Ascending aorta (tissue), 2 donors: ENCODE measurements at regions not wholly inside any gene's neighbourhood (a gene's known extent, or its start where the extent isn't known, plus 50 kb on each side); places are given as distances from the start of the nearest gene placed in this dataset.

Source experiments
- DNase-seq, 2 donors: peaks; one replicate each; pipeline ENCODE4 v3.0.0-alpha.2; 2019; ENCODE audit warnings: low spot score in 2 of 2
- H3K27ac ChIP-seq, 2 donors: fragments of 200-600 bp; sonication (generic); one replicate each; pipeline ENCODE4 v1.5.1; 2016 to 2017; ENCODE audit warnings: mild to moderate bottlenecking in 1 of 2
- H3K27me3 ChIP-seq: fragments of 200-600 bp; sonication (generic); one replicate; pipeline ENCODE4 v1.5.1; 2017
- H3K36me3 ChIP-seq, 2 donors: fragments of 200-600 bp; sonication (generic); one replicate each; pipeline ENCODE4 v1.5.1; 2016
- H3K4me1 ChIP-seq, 2 donors: fragments of 200-600 bp; sonication (generic); one replicate each; pipeline ENCODE4 v1.5.1; 2016 to 2017; ENCODE audit warnings: mild to moderate bottlenecking in 1 of 2
- H3K4me3 ChIP-seq, 2 donors: fragments of 200-600 bp; sonication (generic); one replicate each; pipeline ENCODE4 v1.5.1; 2016 to 2017; ENCODE audit warnings: mild to moderate bottlenecking in 1 of 2
- H3K9me3 ChIP-seq, 2 donors: fragments of 200-600 bp; sonication (generic); one replicate each; pipeline ENCODE4 v1.5.1; 2016
- CTCF ChIP-seq, 3 experiments: fragments of 200-600 bp in 2 of 3; fragments of 450-650 bp in 1 of 3; sonication (generic) in 2 of 3; IDR thresholded peaks; one replicate each; pipeline ENCODE4 v1.5.1; 2016 to 2019; ENCODE audit warnings: antibody characterized with exemption in 3 of 3, mild to moderate bottlenecking in 1 of 3, moderate library complexity in 1 of 3
- intact Hi-C: fragments of 100-400 bp; cut with DNase I; formaldehyde crosslinking; loops from one replicate; pipeline ENCODE4 v1.15.1; 2023

DNA sequence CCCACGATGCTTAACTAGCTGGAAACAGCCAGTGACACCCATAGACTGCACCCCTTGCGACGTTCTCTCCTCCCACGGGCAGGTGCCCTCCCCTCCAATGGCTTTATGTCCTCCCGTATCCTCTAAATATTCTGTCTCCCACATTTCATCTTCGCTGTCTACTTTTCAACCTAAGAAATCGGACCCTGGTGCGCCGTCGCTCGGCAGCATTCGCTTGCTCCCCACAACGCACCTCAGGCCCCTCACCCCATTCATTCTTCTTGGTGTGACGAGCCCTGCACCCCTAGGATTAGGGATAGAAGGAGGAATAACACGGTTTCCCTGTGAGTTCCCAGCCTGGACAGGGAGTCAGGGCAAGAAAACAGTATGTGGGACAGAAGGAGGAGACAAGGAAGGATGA, 74.3 kb upstream of the FOXQ1 start:
- H3K4me1 ChIP-seq = no peaks in the 10 kb centered on the region
- H3K27me3 ChIP-seq = no peaks in the 10 kb centered on the region
- H3K4me3 ChIP-seq = no peak overlapping the region
- H3K36me3 ChIP-seq = no peaks in the 10 kb centered on the region
- TF ChIP-seq CTCF (IDR thresholded peaks at IDR 0.05) = no peak
- no peaks in the 10 kb centered on the region for H3K9me3 ChIP-seq
- intact Hi-C loops = no loop called here
- H3K27ac ChIP-seq = no peak overlapping the region
- no peak for DNase-seq

- Histone ChIP-seq H3K4me3 (no peak overlapping the region), H3K27ac (no peak overlapping the region), H3K4me1 (no peaks in the 10 kb centered on the region), H3K27me3 (no peaks in the 10 kb centered on the region), H3K36me3 (no peaks in the 10 kb centered on the region), H3K9me3 (no peaks in the 10 kb centered on the region)
- no peak for DNase-seq
- TF ChIP-seq CTCF (IDR thresholded peaks at IDR 0.05) = no peak
- intact Hi-C loops = no loop called here
Measured at GRCh38 chr6:1235825-1236224, 76.1 kb upstream of the FOXQ1 start.

DNA sequence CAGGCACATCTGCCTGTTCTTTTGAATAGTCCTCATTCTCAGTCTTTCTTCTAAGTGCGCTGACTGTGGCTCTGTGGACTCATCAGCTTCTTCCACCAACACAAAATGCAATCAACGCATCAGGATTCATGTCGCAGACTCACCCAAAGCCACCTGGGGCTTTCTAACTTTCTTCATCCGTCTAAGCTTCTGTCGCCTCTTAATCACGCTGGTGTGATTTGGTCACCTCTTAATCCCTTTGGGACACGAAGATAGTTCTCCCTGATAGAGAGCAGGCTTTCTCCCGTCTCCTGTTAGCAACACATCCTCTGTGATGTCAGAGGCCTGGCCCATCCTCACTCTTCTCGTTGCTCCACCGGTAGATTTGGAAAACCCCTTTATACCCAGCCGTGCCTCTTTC, 78.0 kb upstream of the FOXQ1 start:
- no peaks in the 10 kb centered on the region for H3K9me3 ChIP-seq
- intact Hi-C loops = no loop called here
- H3K27ac ChIP-seq = no peak overlapping the region
- no peak overlapping the region for H3K4me3 ChIP-seq
- H3K36me3 ChIP-seq = no peaks in the 10 kb centered on the region
- no peak for DNase-seq
- H3K4me1 ChIP-seq = no peaks in the 10 kb centered on the region
- TF ChIP-seq CTCF (IDR thresholded peaks at IDR 0.05) = no peak
- H3K27me3 ChIP-seq = no peaks in the 10 kb centered on the region

DNA sequence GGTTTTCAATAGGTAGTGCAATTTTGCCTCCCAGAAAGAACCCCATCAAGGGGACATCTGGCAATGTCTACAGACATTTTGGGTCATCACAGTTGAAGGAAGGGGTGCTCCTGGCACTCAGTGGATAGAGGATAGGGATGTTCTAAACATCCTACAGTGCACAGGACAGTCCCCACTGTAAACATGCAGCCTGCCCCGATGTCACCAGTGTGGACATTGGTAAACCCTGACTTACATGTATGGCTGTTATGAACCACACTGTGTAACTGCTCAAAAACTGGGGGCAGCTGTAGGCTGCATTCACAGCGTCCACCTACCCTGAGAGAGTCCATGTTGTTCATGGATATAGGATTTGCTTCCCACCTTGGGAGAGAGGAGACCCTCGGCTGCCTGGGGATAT, 79.3 kb upstream of the FOXQ1 start:
- Histone ChIP-seq H3K36me3 (no peaks in the 10 kb centered on the region), H3K27ac (no peak overlapping the region), H3K9me3 (no peaks in the 10 kb centered on the region), H3K4me1 (no peaks in the 10 kb centered on the region), H3K4me3 (no peak overlapping the region), H3K27me3 (no peaks in the 10 kb centered on the region)
- intact Hi-C loops = no loop called here
- DNase-seq = no peak
- TF ChIP-seq CTCF (IDR thresholded peaks at IDR 0.05) = no peak

- no peaks in the 10 kb centered on the region for H3K27me3 ChIP-seq
- H3K9me3 ChIP-seq = no peaks in the 10 kb centered on the region
- no peak for TF ChIP-seq CTCF (IDR thresholded peaks at IDR 0.05)
- no peak for DNase-seq
- no peak overlapping the region for H3K4me3 ChIP-seq
- no peaks in the 10 kb centered on the region for H3K36me3 ChIP-seq
- intact Hi-C loops = no loop called here
- no peaks in the 10 kb centered on the region for H3K4me1 ChIP-seq
- H3K27ac ChIP-seq = no peak overlapping the region
Measured at GRCh38 chr6:1231941-1232340, 80.0 kb upstream of the FOXQ1 start.
